Hepatocyte (in vitro differentiated cells): ENCODE measurements at regions not wholly inside any gene's neighbourhood (a gene's known extent, or its start where the extent isn't known, plus 50 kb on each side); places are given as distances from the start of the nearest gene placed in this dataset.
A peak's percentile ranks its signal among the peaks of the same experiment; 100 is the strongest.

Source experiments
- DNase-seq: peaks from one replicate; pipeline ENCODE4 v3.0.0-alpha.2; 2016; ENCODE audit warnings: low spot score
- H2AFZ ChIP-seq: fragments of 200-600 bp; sonication (generic); 2 replicates; pipeline ENCODE4 v1.6.0; 2016; ENCODE audit warnings: antibody characterized with exemption, mild to moderate bottlenecking
- H3K27ac ChIP-seq: fragments of 200-600 bp; sonication (generic); 2 replicates; pipeline ENCODE4 v1.5.1; 2016; ENCODE audit warnings: mild to moderate bottlenecking
- H3K27me3 ChIP-seq: fragments of 200-600 bp; sonication (generic); 2 replicates; pipeline ENCODE4 v1.6.1; 2016
- H3K36me3 ChIP-seq: fragments of 200-600 bp; sonication (generic); replicated peaks from 2 replicates; pipeline ENCODE4 v1.5.1; 2016; ENCODE audit warnings: low read depth; ENCODE audit not compliant: insufficient read depth
- H3K4me1 ChIP-seq: fragments of 200-600 bp; sonication (generic); 2 replicates; pipeline ENCODE4 v1.5.1; 2016; ENCODE audit warnings: mild to moderate bottlenecking, moderate library complexity; ENCODE audit not compliant: insufficient read depth
- H3K4me2 ChIP-seq: fragments of 200-600 bp; sonication (generic); 2 replicates; pipeline ENCODE4 v1.6.0; 2016
- H3K4me3 ChIP-seq: fragments of 200-600 bp; sonication (generic); 2 replicates; pipeline ENCODE4 v1.5.1; 2016; ENCODE audit warnings: mild to moderate bottlenecking
- H3K79me2 ChIP-seq: fragments of 200-600 bp; sonication (generic); 2 replicates; pipeline ENCODE4 v1.6.0; 2017; ENCODE audit warnings: mild to moderate bottlenecking
- H3K9me2 ChIP-seq: fragments of 200-600 bp; sonication (generic); replicated peaks from 2 replicates; pipeline ENCODE4 v1.6.0; 2017; ENCODE audit warnings: mild to moderate bottlenecking; ENCODE audit not compliant: insufficient read depth
- H3K9me3 ChIP-seq: fragments of 200-600 bp; sonication (generic); 2 replicates; pipeline ENCODE4 v1.5.1; 2016; ENCODE audit warnings: low read depth, mild to moderate bottlenecking
- H4K20me1 ChIP-seq: fragments of 200-600 bp; sonication (generic); 2 replicates; pipeline ENCODE4 v1.6.0; 2016; ENCODE audit warnings: mild to moderate bottlenecking; ENCODE audit not compliant: insufficient read depth, poor library complexity, severe bottlenecking
- EZH2 ChIP-seq: fragments of 200-600 bp; sonication (generic); IDR thresholded peaks from 2 replicates; pipeline ENCODE4 v1.6.1; 2016; ENCODE audit warnings: antibody characterized with exemption, mild to moderate bottlenecking, borderline replicate concordance
- EZH2phosphoT487 ChIP-seq: fragments of 200-600 bp; sonication (generic); IDR thresholded peaks from one replicate; pipeline ENCODE4 v1.6.1; 2018; ENCODE audit warnings: antibody characterized with exemption, mild to moderate bottlenecking, low read depth, moderate library complexity; ENCODE audit not compliant: unreplicated experiment, severe bottlenecking
- WGBS: methylation state at CpG from one replicate; pipeline ENCODE4 v1.1.6; 2016; ENCODE audit warnings: low lambda C conversion rate; ENCODE audit errors: missing lambda C conversion rate; 5-methylcytosine and 5-hydroxymethylcytosine counted together
- TF ChIP-seq, protein P1 (sequence below): fragments of 200-600 bp; sonication (generic); IDR thresholded peaks from 2 replicates; pipeline ENCODE4 v1.5.1; 2016; ENCODE audit warnings: antibody characterized with exemption, mild to moderate bottlenecking; ENCODE audit not compliant: poor library complexity

DNA sequence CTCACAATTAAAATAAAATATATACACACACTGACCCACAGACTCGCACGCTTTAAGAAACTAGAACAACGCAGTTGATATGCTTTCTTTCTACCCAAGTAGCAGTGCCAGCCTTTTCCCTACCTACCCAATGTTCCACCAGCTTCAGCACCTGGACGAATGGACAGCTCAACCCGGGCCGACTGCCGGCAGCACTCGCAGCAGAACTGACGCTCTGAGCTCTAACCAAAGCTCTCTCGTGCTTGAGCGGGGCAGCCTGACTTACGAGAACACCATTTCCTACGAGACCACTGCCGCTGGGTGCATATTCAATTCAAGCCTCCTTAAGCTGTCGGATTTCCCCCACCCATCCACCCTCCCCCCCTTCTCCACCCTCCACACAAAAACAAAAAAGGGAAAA, 127.4 kb upstream of the DPYD start:
- peak; percentile 89 for DNase-seq
- H3K9me3 ChIP-seq, result no peaks in the 10 kb centered on the region
- peak overlapping the region; percentile 81 for H3K4me2 ChIP-seq
- H3K9me2 ChIP-seq, result no peaks in the 10 kb centered on the region
- H4K20me1 ChIP-seq, result no peaks in the 10 kb centered on the region
- peaks cover 17% of the 10 kb centered on the region for H3K4me1 ChIP-seq
- H3K36me3 ChIP-seq, result no peaks in the 10 kb centered on the region
- peaks cover 84% of the 10 kb centered on the region for H3K27me3 ChIP-seq
- H3K79me2 ChIP-seq, result no peaks in the 10 kb centered on the region
- no peak overlapping the region for H3K27ac ChIP-seq
- no peak overlapping the region for H3K4me3 ChIP-seq
- TF ChIP-seq, protein P1, sequence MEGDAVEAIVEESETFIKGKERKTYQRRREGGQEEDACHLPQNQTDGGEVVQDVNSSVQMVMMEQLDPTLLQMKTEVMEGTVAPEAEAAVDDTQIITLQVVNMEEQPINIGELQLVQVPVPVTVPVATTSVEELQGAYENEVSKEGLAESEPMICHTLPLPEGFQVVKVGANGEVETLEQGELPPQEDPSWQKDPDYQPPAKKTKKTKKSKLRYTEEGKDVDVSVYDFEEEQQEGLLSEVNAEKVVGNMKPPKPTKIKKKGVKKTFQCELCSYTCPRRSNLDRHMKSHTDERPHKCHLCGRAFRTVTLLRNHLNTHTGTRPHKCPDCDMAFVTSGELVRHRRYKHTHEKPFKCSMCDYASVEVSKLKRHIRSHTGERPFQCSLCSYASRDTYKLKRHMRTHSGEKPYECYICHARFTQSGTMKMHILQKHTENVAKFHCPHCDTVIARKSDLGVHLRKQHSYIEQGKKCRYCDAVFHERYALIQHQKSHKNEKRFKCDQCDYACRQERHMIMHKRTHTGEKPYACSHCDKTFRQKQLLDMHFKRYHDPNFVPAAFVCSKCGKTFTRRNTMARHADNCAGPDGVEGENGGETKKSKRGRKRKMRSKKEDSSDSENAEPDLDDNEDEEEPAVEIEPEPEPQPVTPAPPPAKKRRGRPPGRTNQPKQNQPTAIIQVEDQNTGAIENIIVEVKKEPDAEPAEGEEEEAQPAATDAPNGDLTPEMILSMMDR, result no peak
- no peak for TF ChIP-seq EZH2phosphoT487
- TF ChIP-seq EZH2, result no peak
- 2% methylated on average over 12 of the region's 15 CpGs for WGBS
- H2AFZ ChIP-seq, result no peak overlapping the region

DNA sequence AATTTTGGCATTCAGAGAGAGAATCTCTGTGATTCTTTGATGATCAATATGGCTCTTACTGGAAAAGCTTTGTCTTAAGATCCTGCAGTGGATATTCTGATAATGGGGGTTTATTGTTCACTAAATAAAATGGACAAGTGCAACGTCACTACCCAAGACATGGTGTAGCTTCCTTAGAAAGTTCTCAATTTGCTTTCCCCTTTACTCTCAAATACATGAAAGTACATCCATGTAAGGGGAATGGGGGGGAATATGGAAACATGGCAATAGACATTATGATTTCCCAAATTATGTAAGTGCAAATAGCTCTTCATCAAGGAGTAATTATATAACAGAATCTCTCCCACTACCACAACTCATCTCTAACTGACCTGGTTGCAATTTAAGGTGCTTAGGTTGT, 126.3 kb upstream of the DPYD start:
- WGBS, result 53% methylated on average over 1 of the region's 1 CpG
- Histone ChIP-seq H3K79me2 (no peaks in the 10 kb centered on the region), H4K20me1 (no peaks in the 10 kb centered on the region), H3K36me3 (no peaks in the 10 kb centered on the region), H3K4me3 (no peak overlapping the region), H3K27me3 (peaks cover 84% of the 10 kb centered on the region), H3K9me3 (no peaks in the 10 kb centered on the region), H2AFZ (no peak overlapping the region), H3K4me2 (no peak overlapping the region), H3K27ac (no peak overlapping the region), H3K4me1 (peaks cover 15% of the 10 kb centered on the region), H3K9me2 (no peaks in the 10 kb centered on the region)
- TF ChIP-seq EZH2, result no peak
- no peak for TF ChIP-seq EZH2phosphoT487
- TF ChIP-seq, protein P1, result no peak
- DNase-seq, result no peak

DNA sequence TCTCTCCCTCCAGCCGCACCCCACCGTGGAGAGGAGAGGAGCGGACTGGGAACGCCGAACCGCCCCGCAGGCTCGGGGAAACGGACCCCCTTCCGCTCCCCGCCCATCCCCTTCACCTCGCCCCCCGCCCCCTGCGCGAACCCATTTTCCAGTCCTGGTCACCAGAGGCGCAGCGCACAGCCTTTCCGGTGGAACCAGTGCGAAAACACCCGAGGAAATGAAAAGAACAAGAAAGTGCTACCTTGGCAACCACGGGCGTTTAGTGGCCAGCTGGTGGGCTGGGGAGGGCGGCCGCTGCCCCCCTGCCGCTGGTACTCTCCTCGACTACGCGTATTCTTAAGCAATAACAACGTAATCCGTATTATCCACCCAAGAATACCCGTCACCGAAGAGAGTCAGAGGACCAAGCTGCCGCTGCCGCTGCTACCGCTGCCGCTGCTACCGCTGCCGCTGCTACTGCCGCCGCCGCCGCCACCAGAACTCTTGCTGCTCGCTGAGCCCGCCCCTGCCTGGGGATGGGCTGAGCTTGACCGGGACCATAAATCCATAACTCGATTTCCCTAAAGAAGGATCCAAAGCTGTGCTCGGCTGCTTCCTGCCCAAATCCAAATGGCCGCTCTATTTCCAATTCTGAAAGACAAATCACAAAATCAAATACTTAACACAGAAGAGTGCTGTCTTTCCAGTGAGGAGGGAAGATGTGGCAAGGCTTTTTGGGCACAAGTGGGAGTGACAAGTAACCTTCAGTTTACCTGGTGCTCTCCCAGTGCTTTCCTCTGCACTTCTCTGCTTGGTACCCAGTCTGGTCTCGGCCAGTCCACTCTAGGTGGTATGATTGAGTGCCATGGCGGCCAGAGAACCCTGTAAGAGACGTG, 125.2 kb upstream of the DPYD start:
- peak overlapping the region; percentile 39 for H2AFZ ChIP-seq

DNA sequence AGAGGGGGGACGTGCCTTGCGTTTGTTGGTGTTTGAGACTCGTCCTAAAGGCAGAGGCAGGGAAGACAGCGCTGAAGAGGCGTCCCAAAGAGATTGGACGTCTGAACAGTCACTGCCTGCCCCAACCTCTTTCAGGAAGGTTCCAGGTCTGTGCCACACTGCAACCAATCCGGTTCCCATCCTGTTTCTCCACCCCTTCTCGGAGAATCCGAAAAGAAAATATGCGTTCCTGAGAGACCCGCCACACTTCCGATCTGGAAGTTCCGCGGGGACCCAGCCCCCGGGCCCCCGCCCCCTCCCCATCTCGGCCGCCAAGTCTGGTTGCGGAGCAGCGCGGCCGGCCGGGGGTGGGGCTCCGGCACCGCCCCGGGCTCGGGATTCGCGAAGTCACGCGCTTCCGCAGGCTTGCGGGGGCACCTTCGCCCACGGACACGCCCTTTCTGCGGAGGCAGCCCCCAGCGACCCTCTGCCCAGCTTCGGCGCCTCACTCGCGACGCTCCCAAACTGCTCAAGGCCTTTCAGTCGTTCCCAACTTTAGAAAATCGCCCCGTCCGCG, 124.5 kb upstream of the DPYD start:
- peak overlapping the region; percentile 16 for H3K4me3 ChIP-seq
- no peak overlapping the region for H3K27ac ChIP-seq
- H3K36me3 ChIP-seq, result no peaks in the 10 kb centered on the region
- TF ChIP-seq EZH2 (peak; percentile 14), EZH2phosphoT487 (peak; percentile 5)
- TF ChIP-seq, protein P1, result no peak
- DNase-seq, result no peak
- H4K20me1 ChIP-seq, result no peaks in the 10 kb centered on the region
- H2AFZ ChIP-seq, result peak overlapping the region; percentile 39
- H3K9me3 ChIP-seq, result no peaks in the 10 kb centered on the region
- no peaks in the 10 kb centered on the region for H3K9me2 ChIP-seq
- peaks cover 83% of the 10 kb centered on the region for H3K27me3 ChIP-seq
- H3K4me2 ChIP-seq, result peak overlapping the region; percentile 90
- WGBS, result 1% methylated on average over 32 of the region's 48 CpGs
- no peaks in the 10 kb centered on the region for H3K79me2 ChIP-seq
- H3K4me1 ChIP-seq, result peaks cover 15% of the 10 kb centered on the region

More for the DNA sequence above, 125.2 kb upstream of the DPYD start:
- Histone ChIP-seq H4K20me1 (no peaks in the 10 kb centered on the region), H3K4me2 (peak overlapping the region; percentile 90), H3K9me2 (no peaks in the 10 kb centered on the region), H3K4me3 (peak overlapping the region; percentile 16), H3K27me3 (peaks cover 81% of the 10 kb centered on the region), H3K36me3 (no peaks in the 10 kb centered on the region), H3K4me1 (peaks cover 15% of the 10 kb centered on the region), H3K79me2 (no peaks in the 10 kb centered on the region), H3K27ac (no peak overlapping the region), H3K9me3 (no peaks in the 10 kb centered on the region)
- TF ChIP-seq EZH2, result peak; percentile 61
- no peak for TF ChIP-seq EZH2phosphoT487
- WGBS, result 7% methylated on average over 38 of the region's 51 CpGs
- DNase-seq, result peak; percentile 15
